PC-9 (cell line): ENCODE measurements at regions not wholly inside any gene's neighbourhood (a gene's known extent, or its start where the extent isn't known, plus 50 kb on each side); places are given as distances from the start of the nearest gene placed in this dataset.

Experiments
- EZH2 ChIP-seq: fragments of 200-600 bp; sonication (generic); IDR thresholded peaks from 2 replicates; pipeline ENCODE4 v1.8.0; 2017; ENCODE audit warnings: antibody characterized with exemption, low read depth
- TF ChIP-seq, protein P1 (sequence below): fragments of 200-600 bp; sonication (generic); conservative IDR thresholded peaks from 2 replicates; pipeline ENCODE4 v1.6.1; 2017; ENCODE audit warnings: mixed run types, antibody characterized with exemption, mild to moderate bottlenecking, moderate library complexity

DNA sequence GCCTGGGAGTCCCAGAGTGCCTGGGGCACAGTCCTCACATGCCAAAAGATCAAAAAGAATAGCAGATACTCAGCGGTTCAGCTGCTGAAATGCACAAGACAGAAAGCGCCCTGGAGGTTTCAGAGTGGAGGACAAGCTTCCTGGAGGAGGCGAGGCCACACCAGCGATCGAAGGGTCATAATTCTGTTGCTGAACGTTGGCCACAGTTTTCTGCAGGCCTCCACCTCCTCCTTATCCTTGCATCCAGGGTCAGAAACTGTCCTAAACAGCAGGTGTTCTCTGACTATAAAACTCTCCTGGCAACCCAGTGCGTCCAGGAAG is 220.3 kb upstream of the LINGO1 start:
- TF ChIP-seq, protein P1, sequence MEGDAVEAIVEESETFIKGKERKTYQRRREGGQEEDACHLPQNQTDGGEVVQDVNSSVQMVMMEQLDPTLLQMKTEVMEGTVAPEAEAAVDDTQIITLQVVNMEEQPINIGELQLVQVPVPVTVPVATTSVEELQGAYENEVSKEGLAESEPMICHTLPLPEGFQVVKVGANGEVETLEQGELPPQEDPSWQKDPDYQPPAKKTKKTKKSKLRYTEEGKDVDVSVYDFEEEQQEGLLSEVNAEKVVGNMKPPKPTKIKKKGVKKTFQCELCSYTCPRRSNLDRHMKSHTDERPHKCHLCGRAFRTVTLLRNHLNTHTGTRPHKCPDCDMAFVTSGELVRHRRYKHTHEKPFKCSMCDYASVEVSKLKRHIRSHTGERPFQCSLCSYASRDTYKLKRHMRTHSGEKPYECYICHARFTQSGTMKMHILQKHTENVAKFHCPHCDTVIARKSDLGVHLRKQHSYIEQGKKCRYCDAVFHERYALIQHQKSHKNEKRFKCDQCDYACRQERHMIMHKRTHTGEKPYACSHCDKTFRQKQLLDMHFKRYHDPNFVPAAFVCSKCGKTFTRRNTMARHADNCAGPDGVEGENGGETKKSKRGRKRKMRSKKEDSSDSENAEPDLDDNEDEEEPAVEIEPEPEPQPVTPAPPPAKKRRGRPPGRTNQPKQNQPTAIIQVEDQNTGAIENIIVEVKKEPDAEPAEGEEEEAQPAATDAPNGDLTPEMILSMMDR, result no peak
- TF ChIP-seq EZH2, result no peak
